ENCODE measurements at regions not wholly inside any gene's neighbourhood (a gene's known extent, or its start where the extent isn't known, plus 50 kb on each side); places are given as distances from the start of the nearest gene placed in this dataset.

- Histone ChIP-seq H3K36me3 (ENCODE audit: control insufficient read depth in 1 of 2, insufficient read depth in 2 of 2, low read length in 2 of 2) (no peaks in the 10 kb centered on the region), H4K8ac (ENCODE audit: low read depth, low read length) (no peak overlapping the region), H2BK5ac (ENCODE audit: low read depth, low read length, poor library complexity) (no peak overlapping the region), H3K18ac (ENCODE audit: low read length) (no peak overlapping the region), H3K4me3 (ENCODE audit: low read depth, low read length) (no peak overlapping the region), H3K9ac (ENCODE audit: low read length) (no peak overlapping the region), H2AK5ac (ENCODE audit: low read length) (no peak overlapping the region), H2AFZ (ENCODE audit: insufficient read depth, low read length, poor library complexity) (no peak overlapping the region), H2BK120ac (ENCODE audit: insufficient read depth, low read length, poor library complexity) (no peak overlapping the region), H3K27me3 (ENCODE audit: insufficient read depth, low read length) (no peaks in the 10 kb centered on the region), H4K91ac (ENCODE audit: low read depth, low read length) (no peak overlapping the region), H3K79me1 (ENCODE audit: low read length) (no peaks in the 10 kb centered on the region), H3K14ac (ENCODE audit: low read length) (no peak overlapping the region), H3K4me1 (ENCODE audit: control insufficient read depth in 1 of 2, insufficient read depth in 2 of 2, low read length in 2 of 2) (peaks cover 0 to 1% of the 10 kb centered on the region in 2 experiments), H4K12ac (ENCODE audit: low read depth, low read length) (no peak overlapping the region), H3K79me2 (ENCODE audit: control insufficient read depth, insufficient read depth, low read length, poor library complexity) (no peaks in the 10 kb centered on the region), H3K9me3 (ENCODE audit: insufficient read depth, low read depth, low read length) (no peaks in the 10 kb centered on the region), H3K23ac (ENCODE audit: low read length) (no peak overlapping the region), H3K4me2 (ENCODE audit: low read length) (no peak overlapping the region), H3K4ac (ENCODE audit: low read depth, low read length) (no peak overlapping the region), H2BK12ac (ENCODE audit: low read length) (no peak overlapping the region), H3K27ac (ENCODE audit: low read depth, low read length) (no peak overlapping the region)
- DNase-seq: no peak
- no CpG with 5 or more reads among the region's 3 CpGs for WGBS (ENCODE audit: extremely low coverage, insufficient coverage, insufficient read length)
Observed at GRCh38 chr3:118827446-118827845, 207.2 kb downstream of the IGSF11 start.

GRCh38 chr3:118828351-118828750, 206.3 kb downstream of the IGSF11 start:
- Histone ChIP-seq H3K4ac (ENCODE audit: low read depth, low read length) (no peak overlapping the region), H3K4me1 (ENCODE audit: control insufficient read depth in 1 of 2, insufficient read depth in 2 of 2, low read length in 2 of 2) (peaks cover 0 to 1% of the 10 kb centered on the region in 2 experiments), H3K18ac (ENCODE audit: low read length) (no peak overlapping the region), H3K4me3 (ENCODE audit: low read depth, low read length) (no peak overlapping the region), H3K9me3 (ENCODE audit: insufficient read depth, low read depth, low read length) (no peaks in the 10 kb centered on the region), H3K9ac (ENCODE audit: low read length) (no peak overlapping the region), H3K27me3 (ENCODE audit: insufficient read depth, low read length) (no peaks in the 10 kb centered on the region), H2BK12ac (ENCODE audit: low read length) (no peak overlapping the region), H3K79me1 (ENCODE audit: low read length) (no peaks in the 10 kb centered on the region), H3K14ac (ENCODE audit: low read length) (no peak overlapping the region), H2BK5ac (ENCODE audit: low read depth, low read length, poor library complexity) (no peak overlapping the region), H4K12ac (ENCODE audit: low read depth, low read length) (no peak overlapping the region), H4K8ac (ENCODE audit: low read depth, low read length) (no peak overlapping the region), H3K36me3 (ENCODE audit: control insufficient read depth in 1 of 2, insufficient read depth in 2 of 2, low read length in 2 of 2) (no peaks in the 10 kb centered on the region), H4K91ac (ENCODE audit: low read depth, low read length) (no peak overlapping the region), H2BK120ac (ENCODE audit: insufficient read depth, low read length, poor library complexity) (no peak overlapping the region), H3K23ac (ENCODE audit: low read length) (no peak overlapping the region), H3K4me2 (ENCODE audit: low read length) (no peak overlapping the region), H2AK5ac (ENCODE audit: low read length) (no peak overlapping the region), H3K27ac (ENCODE audit: low read depth, low read length) (no peak overlapping the region), H3K79me2 (ENCODE audit: control insufficient read depth, insufficient read depth, low read length, poor library complexity) (no peaks in the 10 kb centered on the region), H2AFZ (ENCODE audit: insufficient read depth, low read length, poor library complexity) (no peak overlapping the region)
- no CpG with 5 or more reads among the region's 4 CpGs for WGBS (ENCODE audit: extremely low coverage, insufficient coverage, insufficient read length)
- no peak for DNase-seq

GRCh38 chr3:118833075-118833474, 201.6 kb downstream of the IGSF11 start:
- Histone ChIP-seq H2BK12ac (ENCODE audit: low read length) (no peak overlapping the region), H2AFZ (ENCODE audit: insufficient read depth, low read length, poor library complexity) (no peak overlapping the region), H3K27me3 (ENCODE audit: insufficient read depth, low read length) (no peaks in the 10 kb centered on the region), H4K91ac (ENCODE audit: low read depth, low read length) (no peak overlapping the region), H3K18ac (ENCODE audit: low read length) (no peak overlapping the region), H3K27ac (ENCODE audit: low read depth, low read length) (no peak overlapping the region), H3K4me1 (ENCODE audit: control insufficient read depth in 1 of 2, insufficient read depth in 2 of 2, low read length in 2 of 2) (peaks cover 0 to under 1% of the 10 kb centered on the region in 2 experiments), H4K12ac (ENCODE audit: low read depth, low read length) (no peak overlapping the region), H3K79me1 (ENCODE audit: low read length) (no peaks in the 10 kb centered on the region), H3K14ac (ENCODE audit: low read length) (no peak overlapping the region), H3K23ac (ENCODE audit: low read length) (no peak overlapping the region), H3K9ac (ENCODE audit: low read length) (no peak overlapping the region), H3K9me3 (ENCODE audit: insufficient read depth, low read depth, low read length) (no peaks in the 10 kb centered on the region), H2BK5ac (ENCODE audit: low read depth, low read length, poor library complexity) (no peak overlapping the region), H3K4me3 (ENCODE audit: low read depth, low read length) (no peak overlapping the region), H3K4me2 (ENCODE audit: low read length) (no peak overlapping the region), H4K8ac (ENCODE audit: low read depth, low read length) (no peak overlapping the region), H3K4ac (ENCODE audit: low read depth, low read length) (no peak overlapping the region), H2AK5ac (ENCODE audit: low read length) (no peak overlapping the region), H3K79me2 (ENCODE audit: control insufficient read depth, insufficient read depth, low read length, poor library complexity) (no peaks in the 10 kb centered on the region), H3K36me3 (ENCODE audit: control insufficient read depth in 1 of 2, insufficient read depth in 2 of 2, low read length in 2 of 2) (no peaks in the 10 kb centered on the region), H2BK120ac (ENCODE audit: insufficient read depth, low read length, poor library complexity) (no peak overlapping the region)
- no CpG with 5 or more reads among the region's 6 CpGs for WGBS (ENCODE audit: extremely low coverage, insufficient coverage, insufficient read length)
- DNase-seq: no peak

DNA sequence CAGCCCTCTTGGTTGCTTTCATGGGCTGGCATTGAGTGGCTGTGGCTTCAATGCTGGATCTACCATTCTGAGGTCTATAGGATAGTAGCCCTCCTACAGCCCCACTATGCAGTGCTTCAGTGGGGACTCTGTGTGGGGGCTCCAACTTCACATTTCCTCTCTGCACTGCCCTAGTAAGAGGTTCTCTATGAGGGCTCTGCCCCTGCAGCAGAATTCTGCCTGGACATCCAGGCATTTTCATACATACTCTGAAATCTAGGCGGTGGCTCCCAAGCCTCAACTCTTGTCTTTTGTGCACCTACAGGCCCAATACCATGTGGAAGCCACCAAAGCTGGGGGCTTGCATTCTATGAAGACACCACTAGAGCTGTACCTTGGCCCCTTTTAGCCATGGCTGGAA, 195.8 kb downstream of the IGSF11 start:
- Histone ChIP-seq H3K36me3 (ENCODE audit: control insufficient read depth in 1 of 2, insufficient read depth in 2 of 2, low read length in 2 of 2) (no peaks in the 10 kb centered on the region), H2BK12ac (ENCODE audit: low read length) (no peak overlapping the region), H3K79me1 (ENCODE audit: low read length) (no peaks in the 10 kb centered on the region), H3K4me1 (ENCODE audit: control insufficient read depth in 1 of 2, insufficient read depth in 2 of 2, low read length in 2 of 2) (no peaks in the 10 kb centered on the region), H2BK120ac (ENCODE audit: insufficient read depth, low read length, poor library complexity) (no peak overlapping the region), H3K27me3 (ENCODE audit: insufficient read depth, low read length) (no peaks in the 10 kb centered on the region), H2AFZ (ENCODE audit: insufficient read depth, low read length, poor library complexity) (no peak overlapping the region), H4K91ac (ENCODE audit: low read depth, low read length) (no peak overlapping the region), H3K23ac (ENCODE audit: low read length) (no peak overlapping the region), H3K9ac (ENCODE audit: low read length) (no peak overlapping the region), H4K12ac (ENCODE audit: low read depth, low read length) (no peak overlapping the region), H3K4me2 (ENCODE audit: low read length) (no peak overlapping the region), H2AK5ac (ENCODE audit: low read length) (no peak overlapping the region), H3K9me3 (ENCODE audit: insufficient read depth, low read depth, low read length) (peaks cover 8% of the 10 kb centered on the region), H4K8ac (ENCODE audit: low read depth, low read length) (no peak overlapping the region), H3K4ac (ENCODE audit: low read depth, low read length) (no peak overlapping the region), H3K79me2 (ENCODE audit: control insufficient read depth, insufficient read depth, low read length, poor library complexity) (no peaks in the 10 kb centered on the region), H3K27ac (ENCODE audit: low read depth, low read length) (no peak overlapping the region), H2BK5ac (ENCODE audit: low read depth, low read length, poor library complexity) (no peak overlapping the region), H3K18ac (ENCODE audit: low read length) (no peak overlapping the region), H3K14ac (ENCODE audit: low read length) (no peak overlapping the region), H3K4me3 (ENCODE audit: low read depth, low read length) (no peak overlapping the region)
- no CpG with 5 or more reads among the region's 1 CpG for WGBS (ENCODE audit: extremely low coverage, insufficient coverage, insufficient read length)
- no peak for DNase-seq

Data from trophoblast cell (in vitro differentiated cells and primary cell).